Parathyroid adenoma (tissue), 2 donors: ENCODE measurements at regions not wholly inside any gene's neighbourhood (a gene's known extent, or its start where the extent isn't known, plus 50 kb on each side); places are given as distances from the start of the nearest gene placed in this dataset.

Experiments used
- H2AFZ ChIP-seq: fragments of 300-600 bp; sonication (generic); one replicate; pipeline ENCODE4 v1.7.0; 2017; ENCODE audit warnings: antibody characterized with exemption, mild to moderate bottlenecking
- H3K27ac ChIP-seq: fragments of 300-600 bp; sonication (generic); one replicate; pipeline ENCODE4 v1.7.0; 2017
- H3K27me3 ChIP-seq: fragments of 300-600 bp; sonication (generic); one replicate; pipeline ENCODE4 v1.7.0; 2017; ENCODE audit warnings: low read length; ENCODE audit not compliant: control insufficient read depth, insufficient read depth
- H3K36me3 ChIP-seq: fragments of 300-600 bp; sonication (generic); one replicate; pipeline ENCODE4 v1.7.0; 2017; ENCODE audit warnings: low read length; ENCODE audit not compliant: control insufficient read depth, insufficient read depth
- H3K4me1 ChIP-seq: fragments of 300-600 bp; sonication (generic); one replicate; pipeline ENCODE4 v1.7.0; 2017; ENCODE audit warnings: control low read depth
- H3K4me2 ChIP-seq: fragments of 300-600 bp; sonication (generic); one replicate; pipeline ENCODE4 v1.7.0; 2017; ENCODE audit warnings: low read length
- H3K4me3 ChIP-seq: fragments of 300-600 bp; sonication (generic); one replicate; pipeline ENCODE4 v1.7.0; 2017; ENCODE audit warnings: low read depth, low read length
- H3K79me2 ChIP-seq: fragments of 300-600 bp; sonication (generic); one replicate; pipeline ENCODE4 v1.7.0; 2017; ENCODE audit warnings: control low read depth
- H3K9ac ChIP-seq: fragments of 300-600 bp; sonication (generic); one replicate; pipeline ENCODE4 v1.7.0; 2017; ENCODE audit warnings: mild to moderate bottlenecking
- H3K9me3 ChIP-seq: fragments of 300-600 bp; sonication (generic); one replicate; pipeline ENCODE4 v1.7.0; 2017; ENCODE audit warnings: low read length; ENCODE audit not compliant: control insufficient read depth
- TF ChIP-seq, protein P1 (sequence below): fragments of 300-600 bp; sonication (generic); IDR thresholded peaks from one replicate; pipeline ENCODE4 v1.7.0; 2017; ENCODE audit warnings: antibody characterized with exemption, mild to moderate bottlenecking
- donor health status: primary hyperparathyroidism.

DNA sequence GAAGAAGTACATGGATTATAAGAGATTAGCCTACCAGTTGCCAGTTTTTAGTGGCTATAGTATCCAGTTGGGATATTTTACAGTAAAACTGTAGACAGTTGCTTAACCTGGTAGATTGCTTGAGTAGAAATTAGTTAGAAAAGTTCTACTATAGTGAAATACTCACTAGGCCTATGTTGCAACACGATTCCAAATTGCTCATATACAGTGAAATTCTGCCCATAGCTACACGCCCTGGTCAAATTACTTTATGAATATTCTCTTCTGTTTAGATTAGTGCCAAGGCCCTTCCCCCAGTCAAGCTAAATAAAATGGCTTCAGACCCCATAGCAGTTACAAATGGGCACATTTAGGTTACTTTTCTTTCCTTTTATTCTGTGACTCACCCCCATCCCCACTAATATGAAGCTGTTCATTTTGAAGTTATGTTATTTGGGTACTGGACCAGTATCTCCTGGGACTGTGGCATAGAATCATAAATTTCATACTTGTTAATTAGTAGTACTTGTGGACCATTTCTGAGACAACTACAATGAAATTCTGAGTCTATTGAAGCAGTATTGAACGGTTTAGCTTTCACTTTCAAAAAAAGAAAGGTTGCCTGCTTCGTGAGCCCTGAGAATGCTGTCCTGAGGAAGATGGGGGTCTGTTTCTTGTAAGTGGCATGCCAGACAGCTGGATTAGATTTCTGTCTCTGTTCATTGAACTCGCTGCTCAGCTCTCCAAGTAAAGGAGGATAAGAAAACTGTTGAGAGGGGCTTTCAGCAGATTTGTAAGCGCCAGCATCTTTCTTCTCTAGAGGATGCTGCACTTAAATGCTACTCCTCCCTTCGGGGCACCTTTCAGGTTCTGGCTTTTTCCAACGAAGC, 65.8 kb upstream of the CFAP20DC start:
- Histone ChIP-seq H3K4me1 (no peaks in the 10 kb centered on the region), H3K27ac (no peak overlapping the region), H3K27me3 (no peaks in the 10 kb centered on the region), H3K9ac (no peak overlapping the region), H2AFZ (no peak overlapping the region), H3K79me2 (no peaks in the 10 kb centered on the region), H3K4me2 (no peak overlapping the region), H3K36me3 (no peaks in the 10 kb centered on the region), H3K9me3 (no peaks in the 10 kb centered on the region), H3K4me3 (no peak overlapping the region)
- TF ChIP-seq, protein P1, sequence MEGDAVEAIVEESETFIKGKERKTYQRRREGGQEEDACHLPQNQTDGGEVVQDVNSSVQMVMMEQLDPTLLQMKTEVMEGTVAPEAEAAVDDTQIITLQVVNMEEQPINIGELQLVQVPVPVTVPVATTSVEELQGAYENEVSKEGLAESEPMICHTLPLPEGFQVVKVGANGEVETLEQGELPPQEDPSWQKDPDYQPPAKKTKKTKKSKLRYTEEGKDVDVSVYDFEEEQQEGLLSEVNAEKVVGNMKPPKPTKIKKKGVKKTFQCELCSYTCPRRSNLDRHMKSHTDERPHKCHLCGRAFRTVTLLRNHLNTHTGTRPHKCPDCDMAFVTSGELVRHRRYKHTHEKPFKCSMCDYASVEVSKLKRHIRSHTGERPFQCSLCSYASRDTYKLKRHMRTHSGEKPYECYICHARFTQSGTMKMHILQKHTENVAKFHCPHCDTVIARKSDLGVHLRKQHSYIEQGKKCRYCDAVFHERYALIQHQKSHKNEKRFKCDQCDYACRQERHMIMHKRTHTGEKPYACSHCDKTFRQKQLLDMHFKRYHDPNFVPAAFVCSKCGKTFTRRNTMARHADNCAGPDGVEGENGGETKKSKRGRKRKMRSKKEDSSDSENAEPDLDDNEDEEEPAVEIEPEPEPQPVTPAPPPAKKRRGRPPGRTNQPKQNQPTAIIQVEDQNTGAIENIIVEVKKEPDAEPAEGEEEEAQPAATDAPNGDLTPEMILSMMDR = no peak

DNA sequence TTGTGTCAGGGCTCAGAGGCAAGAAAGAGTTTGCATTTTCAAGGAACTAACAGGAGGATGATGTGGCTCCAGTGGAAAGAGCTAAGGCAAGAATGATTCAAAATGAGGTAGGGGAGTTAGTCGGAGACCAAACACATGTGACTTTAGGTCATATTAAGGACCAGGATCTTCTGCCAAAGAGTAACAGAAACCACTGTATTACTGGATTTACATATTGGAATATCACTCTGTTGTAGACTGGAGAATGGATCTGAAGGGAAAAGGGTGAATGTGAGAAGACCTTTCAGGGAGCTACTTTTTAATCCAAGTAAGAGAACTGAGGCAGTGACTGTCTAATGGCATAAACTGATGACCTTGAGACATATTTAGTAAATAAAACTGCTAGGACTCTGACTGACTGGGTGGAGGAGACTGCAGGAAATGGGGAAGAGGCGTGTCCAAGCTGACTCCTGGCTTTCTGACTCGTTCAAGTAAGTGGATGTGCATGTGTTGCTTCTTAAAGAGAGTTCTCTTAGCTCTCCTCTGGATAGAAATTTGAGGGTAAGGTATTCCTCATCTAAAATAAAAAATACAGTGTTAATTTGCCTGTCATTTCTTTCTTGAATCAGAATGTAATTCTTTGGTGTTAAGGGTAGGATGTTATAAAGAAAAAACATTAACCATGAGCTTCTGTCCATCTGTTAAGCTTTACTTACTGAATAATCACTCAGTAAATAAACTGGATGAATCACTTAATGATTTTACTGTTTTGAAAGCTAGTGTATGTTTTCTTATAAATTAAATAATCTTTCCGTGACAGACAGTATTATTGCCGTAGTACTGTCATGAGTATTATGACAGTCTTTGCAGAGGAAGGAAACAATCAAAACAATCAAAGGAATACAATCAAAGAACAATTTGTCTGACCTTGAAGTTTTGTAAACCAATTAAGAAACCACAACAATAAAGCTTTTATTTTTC, 58.3 kb upstream of the CFAP20DC start:
- TF ChIP-seq, protein P1 = no peak
- Histone ChIP-seq H3K27ac (no peak overlapping the region), H3K9me3 (no peaks in the 10 kb centered on the region), H2AFZ (no peak overlapping the region), H3K9ac (no peak overlapping the region), H3K4me1 (peaks cover 4% of the 10 kb centered on the region), H3K4me2 (no peak overlapping the region), H3K4me3 (no peak overlapping the region), H3K79me2 (no peaks in the 10 kb centered on the region), H3K36me3 (no peaks in the 10 kb centered on the region), H3K27me3 (no peaks in the 10 kb centered on the region)

DNA sequence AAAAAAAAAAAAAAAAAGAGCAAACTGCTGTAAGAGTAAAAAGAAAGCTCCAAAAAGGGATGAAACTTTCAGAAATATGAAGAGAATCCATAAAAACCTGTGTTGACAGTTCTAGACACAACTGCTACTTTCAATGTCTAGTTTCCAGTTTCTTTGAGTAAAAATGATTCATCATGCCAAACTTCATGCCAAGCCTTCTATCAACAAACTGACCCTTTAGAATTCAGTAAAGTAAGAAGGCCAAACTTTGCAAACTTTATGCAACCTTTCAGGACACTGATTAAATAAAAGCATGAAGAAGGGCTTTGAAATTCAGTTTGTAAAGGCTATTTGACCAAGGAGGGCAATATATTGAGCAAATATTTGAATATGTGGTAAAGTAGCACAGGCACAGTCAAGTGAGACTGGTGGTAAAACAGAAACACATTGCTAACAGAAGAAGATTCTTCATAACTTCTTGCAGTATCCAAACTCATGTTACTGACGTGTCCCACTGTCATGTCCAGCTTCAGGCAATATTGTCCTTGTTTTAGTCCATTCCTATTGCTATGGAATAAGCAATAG, 56.3 kb upstream of the CFAP20DC start:
- Histone ChIP-seq H3K27me3 (no peaks in the 10 kb centered on the region), H3K4me1 (peaks cover 4% of the 10 kb centered on the region), H3K4me3 (no peak overlapping the region), H3K36me3 (no peaks in the 10 kb centered on the region), H3K4me2 (no peak overlapping the region), H3K9me3 (no peaks in the 10 kb centered on the region), H3K79me2 (no peaks in the 10 kb centered on the region), H3K9ac (no peak overlapping the region), H2AFZ (no peak overlapping the region), H3K27ac (no peak overlapping the region)
- TF ChIP-seq, protein P1 = no peak

DNA sequence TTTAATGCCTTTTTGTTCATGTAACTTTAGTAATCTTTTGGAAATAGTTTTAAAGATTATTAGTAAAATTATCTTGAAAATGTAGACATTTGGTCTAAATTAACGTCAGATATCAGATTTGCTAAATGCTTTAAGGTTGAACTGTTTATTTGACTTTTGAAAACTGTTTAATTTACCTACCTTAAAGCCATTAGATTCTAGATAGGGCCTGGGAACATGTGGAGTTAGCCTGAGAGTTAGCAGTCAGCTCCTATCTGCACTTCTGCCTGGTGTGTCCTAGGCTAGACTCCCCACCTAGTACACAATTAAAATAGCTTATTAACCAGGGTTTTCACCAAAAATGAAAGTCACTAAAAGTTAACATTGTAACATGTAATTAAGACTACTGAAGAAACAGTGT, 53.7 kb upstream of the CFAP20DC start:
- no peak overlapping the region for H3K4me2 ChIP-seq
- H3K4me3 ChIP-seq = no peak overlapping the region
- H3K79me2 ChIP-seq = no peaks in the 10 kb centered on the region
- H3K9ac ChIP-seq = no peak overlapping the region
- H3K27ac ChIP-seq = no peak overlapping the region
- H3K36me3 ChIP-seq = no peaks in the 10 kb centered on the region
- TF ChIP-seq, protein P1 = no peak
- H3K4me1 ChIP-seq = peaks cover 4% of the 10 kb centered on the region
- no peak overlapping the region for H2AFZ ChIP-seq
- H3K27me3 ChIP-seq = no peaks in the 10 kb centered on the region
- H3K9me3 ChIP-seq = no peaks in the 10 kb centered on the region
